GM23338 (cell line): ENCODE measurements at regions not wholly inside any gene's neighbourhood (a gene's known extent, or its start where the extent isn't known, plus 50 kb on each side); places are given as distances from the start of the nearest gene placed in this dataset.

Experiments used
- ATAC-seq: fragments of 200-7000 bp; cut with Tn5 transposase; 3 replicates; pipeline ENCODE4 v1.9.1; 2020
- DNase-seq: peaks from one replicate; pipeline ENCODE4 v3.0.0-alpha.2; 2015; ENCODE audit warnings: low spot score
- H2AFZ ChIP-seq: fragments of 200-600 bp; sonication (generic); 2 replicates; pipeline ENCODE4 v1.8.0; 2016; ENCODE audit warnings: antibody characterized with exemption, mild to moderate bottlenecking, moderate library complexity
- H3F3A ChIP-seq: fragments of 200-600 bp; sonication (generic); replicated peaks from 2 replicates; pipeline ENCODE4 v1.8.0; 2017; ENCODE audit warnings: antibody characterized with exemption, mixed run types, low read depth
- H3K27ac ChIP-seq: fragments of 200-600 bp; sonication (generic); 2 replicates; pipeline ENCODE4 v1.6.1; 2016; ENCODE audit warnings: low read depth
- H3K27me3 ChIP-seq: fragments of 200-600 bp; sonication (generic); 2 replicates; pipeline ENCODE4 v1.8.0; 2016; ENCODE audit warnings: mild to moderate bottlenecking, mixed run types, moderate library complexity; ENCODE audit not compliant: insufficient read depth
- H3K36me3 ChIP-seq: fragments of 200-600 bp; sonication (generic); 2 replicates; pipeline ENCODE4 v1.8.0; 2016; ENCODE audit warnings: mild to moderate bottlenecking; ENCODE audit not compliant: insufficient read depth
- H3K4me1 ChIP-seq: fragments of 200-600 bp; sonication (generic); 2 replicates; pipeline ENCODE4 v1.8.0; 2016; ENCODE audit warnings: mild to moderate bottlenecking, moderate library complexity; ENCODE audit not compliant: insufficient read depth
- H3K4me2 ChIP-seq: fragments of 200-600 bp; sonication (generic); 2 replicates; pipeline ENCODE4 v1.7.1; 2017; ENCODE audit warnings: mixed run types
- H3K4me3 ChIP-seq: fragments of 200-600 bp; sonication (generic); 2 replicates; pipeline ENCODE4 v1.6.1; 2016; ENCODE audit warnings: mixed run types
- H3K79me2 ChIP-seq: fragments of 200-600 bp; sonication (generic); replicated peaks from 2 replicates; pipeline ENCODE4 v1.8.0; 2017; ENCODE audit warnings: mild to moderate bottlenecking; ENCODE audit not compliant: insufficient read depth
- H3K9me2 ChIP-seq: fragments of 200-600 bp; sonication (generic); 2 replicates; pipeline ENCODE4 v1.8.0; 2017; ENCODE audit not compliant: insufficient read depth
- H4K20me1 ChIP-seq: fragments of 200-600 bp; sonication (generic); replicated peaks from 2 replicates; pipeline ENCODE4 v1.8.0; 2017; ENCODE audit warnings: mild to moderate bottlenecking; ENCODE audit not compliant: insufficient read depth
- H3K27ac Mint-ChIP-seq: 2 replicates; pipeline ENCODE4 v1.8.0; 2020; ENCODE audit warnings: inconsistent platforms, mild to moderate bottlenecking, moderate library complexity, mixed read lengths
- H3K27me3 Mint-ChIP-seq: 3 replicates; pipeline ENCODE4 v1.8.0; 2022; ENCODE audit warnings: low read depth, mild to moderate bottlenecking, moderate library complexity, mixed read lengths, inconsistent platforms; ENCODE audit not compliant: insufficient read depth, poor library complexity
- H3K36me3 Mint-ChIP-seq: 3 replicates; pipeline ENCODE4 v1.8.0; 2021; ENCODE audit warnings: low read depth, mild to moderate bottlenecking, inconsistent platforms, moderate library complexity, mixed read lengths
- H3K4me1 Mint-ChIP-seq: 3 replicates; pipeline ENCODE4 v1.8.0; 2020; ENCODE audit warnings: mild to moderate bottlenecking, inconsistent platforms, mixed read lengths
- H3K4me3 Mint-ChIP-seq: 3 replicates; pipeline ENCODE4 v1.8.0; 2021; ENCODE audit warnings: moderate library complexity, mild to moderate bottlenecking, inconsistent platforms, mixed read lengths
- H3K9me3 Mint-ChIP-seq: 3 replicates; pipeline ENCODE4 v1.8.0; 2020; ENCODE audit warnings: moderate library complexity, mild to moderate bottlenecking, inconsistent platforms, mixed read lengths
- CREB1 ChIP-seq: fragments of 250-450 bp; sonication (Bioruptor Pico); IDR thresholded peaks from 2 replicates; pipeline ENCODE4 v1.5.0; 2020; ENCODE audit warnings: low read depth, mild to moderate bottlenecking, moderate library complexity
- NANOG ChIP-seq: IDR thresholded peaks from 2 replicates; pipeline ENCODE4 v1.6.1; 2016; ENCODE audit warnings: antibody characterized with exemption, borderline replicate concordance
- POLR2AphosphoS5 ChIP-seq: IDR thresholded peaks from 2 replicates; pipeline ENCODE4 v1.6.1; 2016; ENCODE audit warnings: antibody characterized with exemption, low read depth
- REST ChIP-seq: IDR thresholded peaks from one replicate; pipeline ENCODE4 v1.6.1; 2018; ENCODE audit warnings: antibody characterized with exemption; ENCODE audit not compliant: unreplicated experiment
- ZNF331 ChIP-seq: fragments of 250-450 bp; sonication (Bioruptor Pico); IDR thresholded peaks from 2 replicates; pipeline ENCODE4 v1.5.0; 2020; ENCODE audit warnings: low read depth, mild to moderate bottlenecking, moderate library complexity
- ZNF462 ChIP-seq: fragments of 250-450 bp; sonication (Bioruptor Pico); IDR thresholded peaks from 2 replicates; pipeline ENCODE4 v1.5.0; 2020; ENCODE audit warnings: mild to moderate bottlenecking, moderate library complexity

GRCh38 chr13:47865883-47866282 is 135.2 kb downstream of the SUCLA2 start:
- TF ChIP-seq ZNF462 (CRISPR knock-in tag) (no peak), POLR2AphosphoS5 (no peak), CREB1 (CRISPR knock-in tag) (no peak), ZNF331 (CRISPR knock-in tag) (no peak)
- Histone ChIP-seq H3K27ac (no peak overlapping the region), H4K20me1 (no peaks in the 10 kb centered on the region), H3K27me3 (no peaks in the 10 kb centered on the region), H3K4me3 (no peak overlapping the region), H3K9me2 (peaks cover 4% of the 10 kb centered on the region; the same call in 1 of the 2 replicates), H3K4me1 (0 out of 2 replicates have a peak, but pooled peaks cover 5% of the 10 kb centered on the region), H3K4me2 (no peak overlapping the region), H3K79me2 (no peaks in the 10 kb centered on the region), H3F3A (no peaks in the 10 kb centered on the region), H3K36me3 (no peaks in the 10 kb centered on the region), H2AFZ (no peak overlapping the region; the same call in 1 of the 2 replicates)
- H3K4me3 Mint-ChIP-seq: no peak overlapping the region
- no peak overlapping the region for H3K27ac Mint-ChIP-seq
- peaks cover 8% of the 10 kb centered on the region for H3K4me1 Mint-ChIP-seq
- ATAC-seq: no peak
- no peaks in the 10 kb centered on the region for H3K9me3 Mint-ChIP-seq
- H3K27me3 Mint-ChIP-seq: no peaks in the 10 kb centered on the region
- no peaks in the 10 kb centered on the region for H3K36me3 Mint-ChIP-seq
- DNase-seq: no peak

GRCh38 chr13:47862841-47863240 is 138.2 kb downstream of the SUCLA2 start:
- H3K9me2 ChIP-seq: no peaks in the 10 kb centered on the region
- Mint-ChIP-seq H3K36me3 (no peaks in the 10 kb centered on the region), H3K27me3 (no peaks in the 10 kb centered on the region), H3K9me3 (no peaks in the 10 kb centered on the region), H3K27ac (peak overlapping the region; percentile 53; the same call in 1 of the 2 replicates), H3K4me3 (no peak overlapping the region), H3K4me1 (peaks cover 8% of the 10 kb centered on the region)
- H4K20me1 ChIP-seq: no peaks in the 10 kb centered on the region
- 0 out of 2 replicates have a peak, but pooled peaks cover 5% of the 10 kb centered on the region for H3K4me1 ChIP-seq
- no peak overlapping the region for H2AFZ ChIP-seq
- no peak for ATAC-seq
- H3K27me3 ChIP-seq: no peaks in the 10 kb centered on the region
- no peak overlapping the region for H3K4me3 ChIP-seq
- no peak for DNase-seq
- no peaks in the 10 kb centered on the region for H3K36me3 ChIP-seq
- no peaks in the 10 kb centered on the region for H3K79me2 ChIP-seq
- H3K4me2 ChIP-seq: no peak overlapping the region
- no peak overlapping the region for H3K27ac ChIP-seq
- H3F3A ChIP-seq: no peaks in the 10 kb centered on the region
- TF ChIP-seq REST (no peak), NANOG (no peak), ZNF331 (CRISPR knock-in tag) (no peak)
